ENCODE measurements at regions not wholly inside any gene's neighbourhood (a gene's known extent, or its start where the extent isn't known, plus 50 kb on each side); places are given as distances from the start of the nearest gene placed in this dataset.
"Not testable (repeated sequence)": the region's sequence is repeated elsewhere in the genome, so short reads cannot be mapped to it uniquely, and the experiment has no call there.

DNA sequence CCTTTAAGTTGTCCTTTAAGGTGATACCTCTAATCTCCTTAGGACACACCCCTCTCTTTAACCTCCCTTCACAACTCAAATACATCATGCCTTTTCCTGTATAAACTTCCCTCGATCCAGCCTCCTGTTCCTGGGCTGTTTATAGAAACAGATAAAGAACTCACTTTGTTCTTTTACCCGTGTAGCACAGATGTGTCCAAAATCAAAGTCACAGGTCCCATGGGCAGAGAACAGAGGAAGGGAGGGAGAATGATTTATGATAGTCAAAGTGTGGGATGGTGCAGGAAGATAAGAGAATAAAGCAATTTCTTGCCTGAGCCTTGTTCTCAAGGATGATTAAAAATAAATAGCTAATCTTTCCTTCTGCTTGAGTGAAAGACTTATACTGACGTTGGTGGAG is 50.3 kb upstream of the CABCOCO1 start:
- peak; percentile 39 for DNase-seq (ENCODE audit: low read depth)

GRCh38 chr10:61612009-61612408 is 50.7 kb upstream of the CABCOCO1 start:
- DNase-seq (ENCODE audit: low read depth) = no peak

DNA sequence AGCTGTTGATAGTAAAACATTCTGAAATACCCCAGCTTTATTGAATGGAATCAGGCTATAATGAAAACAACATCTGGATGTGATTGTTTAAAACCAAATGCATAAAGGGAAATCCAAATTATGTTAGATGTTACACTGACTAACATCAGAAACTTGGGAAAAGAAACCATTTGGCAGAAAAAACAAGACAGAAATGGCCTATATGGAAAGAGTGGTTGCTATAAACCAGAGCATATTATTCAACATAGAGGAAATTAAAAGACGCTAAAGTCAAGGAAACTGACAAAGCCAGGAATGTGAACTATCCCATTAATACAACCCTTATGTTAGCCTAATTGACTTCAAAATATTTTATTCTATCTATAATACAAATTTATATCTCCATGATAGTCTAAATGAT is 53.0 kb upstream of the CABCOCO1 start:
- DNase-seq (ENCODE audit: low read depth) = no peak

DNA sequence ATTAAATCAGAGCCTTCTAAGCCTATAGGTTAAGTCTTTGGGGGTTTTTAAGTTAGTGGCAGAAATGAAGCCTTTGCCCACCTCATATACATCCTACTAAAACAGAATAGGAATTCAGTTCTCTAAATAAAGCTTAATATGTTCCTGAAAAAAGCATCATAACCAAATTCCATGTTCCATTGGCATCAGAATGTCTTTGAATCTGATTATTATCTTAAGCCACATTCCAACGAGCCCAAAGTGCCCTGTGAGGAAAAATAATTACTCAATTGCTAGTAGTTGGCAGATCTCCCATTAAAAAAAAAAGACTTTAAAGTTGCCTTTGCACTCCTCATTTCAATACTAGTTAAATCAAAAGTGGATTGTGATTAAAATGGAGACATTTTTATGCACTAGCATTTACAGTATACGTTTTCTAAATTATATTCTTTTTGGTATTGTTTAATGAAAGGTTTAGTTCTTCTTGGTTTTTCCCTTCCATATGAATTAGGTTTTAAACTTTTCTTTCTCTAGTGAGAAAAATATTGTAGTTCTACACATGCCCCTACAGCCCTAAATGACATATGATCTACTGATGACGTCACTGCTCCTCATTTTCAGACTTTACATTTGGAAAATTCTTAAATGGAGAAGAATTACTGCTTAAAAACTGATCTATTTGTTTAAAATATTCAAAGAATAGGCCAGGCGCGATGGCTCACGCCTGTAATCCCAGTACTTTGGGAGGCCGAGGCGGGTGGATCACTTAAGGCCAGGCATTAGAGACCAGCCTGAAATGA is 54.3 kb upstream of the CABCOCO1 start:
- DNase-seq (ENCODE audit: low read depth) = peak; percentile 29

GRCh38 chr10:61606959-61607907 is 55.5 kb upstream of the CABCOCO1 start:
- DNase-seq (ENCODE audit: low read depth) = peak; percentile 38

- DNase-seq (ENCODE audit: low read depth) = no peak
Measured at GRCh38 chr10:61605221-61605620, 57.5 kb upstream of the CABCOCO1 start.

- no peak for DNase-seq (ENCODE audit: low read depth)
Measured at GRCh38 chr10:61600399-61600798, 62.3 kb upstream of the CABCOCO1 start.

- no peak for DNase-seq (ENCODE audit: low read depth)
Measured at GRCh38 chr10:61594430-61594829, 68.3 kb upstream of the CABCOCO1 start.

DNA sequence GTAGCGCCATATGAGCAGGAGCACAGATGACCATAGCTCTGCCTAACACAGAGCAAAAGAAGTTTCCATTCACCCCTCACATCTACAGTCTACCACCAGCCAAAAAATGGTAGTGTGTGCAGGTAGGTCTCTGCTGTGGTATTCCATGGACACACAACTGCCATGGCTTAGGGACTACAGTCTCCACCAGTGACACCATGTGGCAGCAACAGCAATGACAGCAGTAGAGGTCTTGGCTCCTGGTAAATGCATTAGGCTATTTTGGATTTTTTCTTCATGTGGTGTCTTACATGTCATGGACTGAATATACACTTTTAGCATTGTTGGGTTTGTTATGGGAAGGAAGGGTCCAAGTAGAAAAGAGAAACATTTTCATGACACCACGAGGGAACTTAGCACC is 70.1 kb upstream of the CABCOCO1 start:
- peak; percentile 5 for DNase-seq (ENCODE audit: low read depth)

DNA sequence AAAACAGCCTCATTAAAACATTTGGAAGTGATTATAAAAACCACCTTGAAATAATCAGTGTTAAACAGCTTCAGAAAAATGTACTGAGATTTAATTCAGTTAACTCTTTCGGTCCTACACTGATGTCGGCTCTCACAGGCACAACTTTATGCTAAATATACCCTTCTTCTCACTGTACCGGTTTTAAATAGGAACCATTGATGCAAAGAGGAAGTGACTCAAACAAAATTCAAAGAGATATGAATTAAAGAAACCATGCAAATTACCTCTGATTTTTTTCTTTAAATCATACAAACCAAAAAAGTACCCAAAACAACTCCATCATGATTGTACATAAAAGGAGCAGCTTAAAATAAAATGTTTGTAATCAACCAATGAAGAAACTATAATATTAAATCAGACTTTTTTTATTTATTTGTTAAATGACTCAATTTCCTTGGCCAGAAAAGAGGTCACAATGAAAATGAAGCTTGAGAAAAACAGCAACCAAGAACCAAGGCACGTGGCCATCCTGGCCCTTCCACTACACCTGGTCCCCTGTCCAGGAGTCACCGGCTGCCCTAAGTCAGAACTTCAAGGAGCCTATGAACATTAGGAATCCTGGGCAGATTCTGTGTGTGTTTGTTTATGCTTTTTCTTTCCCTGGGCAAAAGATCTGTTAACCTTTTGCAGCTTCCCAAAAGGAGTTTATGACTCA is 73.0 kb upstream of the CABCOCO1 start:
- DNase-seq (ENCODE audit: low read depth) = no peak

- DNase-seq (ENCODE audit: low read depth) = peak; percentile 44
Measured at GRCh38 chr10:61588770-61589211, 73.9 kb upstream of the CABCOCO1 start.

- no peak for DNase-seq (ENCODE audit: low read depth)
Measured at GRCh38 chr10:61586829-61587228, 75.9 kb upstream of the CABCOCO1 start.

GRCh38 chr10:61580608-61581007 is 82.1 kb upstream of the CABCOCO1 start:
- DNase-seq (ENCODE audit: low read depth) = peak; percentile 42

GRCh38 chr10:61570204-61570603 is 92.5 kb upstream of the CABCOCO1 start:
- not testable (repeated sequence) for DNase-seq (ENCODE audit: low read depth)

DNA sequence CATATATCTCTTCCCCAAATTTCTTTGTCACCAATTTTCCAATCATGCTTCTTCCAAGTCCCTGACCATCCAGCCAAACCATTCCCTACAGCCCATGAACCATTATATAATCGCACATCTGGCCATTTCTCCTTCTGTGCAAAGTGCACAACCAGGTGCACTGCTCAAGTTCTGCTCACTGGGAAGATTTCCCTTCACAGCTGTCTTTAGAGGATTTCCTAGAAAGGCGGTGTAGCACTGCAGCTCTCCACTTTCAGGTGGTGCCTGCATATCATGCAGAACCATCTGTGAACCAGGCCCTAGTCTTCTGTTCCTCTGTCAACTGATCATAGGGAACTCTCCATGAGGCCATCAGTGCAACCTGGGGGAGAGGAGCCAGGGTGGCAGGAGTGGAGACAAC is 95.0 kb upstream of the CABCOCO1 start:
- no peak for DNase-seq (ENCODE audit: low read depth)

- DNase-seq (ENCODE audit: low read depth) = no peak
Measured at GRCh38 chr10:61565819-61566560, 96.7 kb upstream of the CABCOCO1 start.

DNA sequence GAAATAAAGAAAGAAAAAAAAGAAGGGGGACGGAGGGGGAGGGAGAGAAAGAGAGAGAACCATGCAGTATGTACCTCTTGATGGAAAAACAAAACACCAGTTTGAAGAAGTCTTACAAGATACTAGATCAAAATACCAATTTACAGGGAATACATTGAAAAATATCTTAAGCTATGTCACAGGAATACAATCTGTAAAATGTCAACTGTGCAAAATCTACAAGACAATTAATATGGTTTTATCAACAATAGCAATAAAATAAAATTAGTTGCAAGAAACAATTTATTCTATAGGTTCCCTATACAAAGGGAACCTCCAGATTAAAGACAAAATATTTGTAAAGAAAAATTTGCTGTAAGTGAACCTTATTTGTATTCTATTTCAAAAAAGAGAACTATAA is 98.3 kb upstream of the CABCOCO1 start:
- DNase-seq (ENCODE audit: low read depth) = no peak

- no peak for DNase-seq (ENCODE audit: low read depth)
Measured at GRCh38 chr10:61559615-61560014, 103.1 kb upstream of the CABCOCO1 start.

GRCh38 chr10:61558188-61558587 is 104.5 kb upstream of the CABCOCO1 start:
- DNase-seq (ENCODE audit: low read depth) = no peak

- peak; percentile 52 for DNase-seq (ENCODE audit: low read depth)
Measured at GRCh38 chr10:61554925-61555324, 101.7 kb upstream of the TMEM26 start.

DNA sequence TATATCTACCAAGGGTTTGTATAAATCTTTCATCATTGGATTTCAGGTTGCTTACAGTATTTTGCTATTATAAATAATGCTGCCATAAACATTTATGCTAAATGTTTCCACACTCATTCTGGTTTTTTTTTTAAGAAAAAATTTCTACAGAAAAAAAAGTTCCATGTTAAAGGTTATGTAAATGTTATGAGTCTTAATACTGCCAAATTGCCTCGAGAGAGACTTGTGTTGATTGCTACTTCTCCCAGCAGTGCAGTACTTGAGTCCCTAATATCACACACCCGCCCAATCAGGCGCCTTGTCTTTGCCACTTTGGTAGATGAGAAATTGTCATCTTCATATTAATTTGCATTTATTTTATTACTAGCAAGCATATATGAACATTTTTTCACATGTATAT is 96.7 kb upstream of the TMEM26 start:
- DNase-seq (ENCODE audit: low read depth) = no peak

GRCh38 chr10:61548364-61548763 is 95.2 kb upstream of the TMEM26 start:
- DNase-seq (ENCODE audit: low read depth) = peak; percentile 40
